ENCODE measurements at regions not wholly inside any gene's neighbourhood (a gene's known extent, or its start where the extent isn't known, plus 50 kb on each side); places are given as distances from the start of the nearest gene placed in this dataset.

GRCh38 chr6:56767892-56768531 lies 125.3 kb upstream of the DST start:
- TF ChIP-seq REST (IDR thresholded peaks at IDR 0.05; ENCODE audit: insufficient read depth in 1 of 2, low read depth in 2 of 2, low read length in 2 of 2): no peak
- TF ChIP-seq SIN3A (IDR thresholded peaks at IDR 0.05; ENCODE audit: borderline replicate concordance, insufficient read depth, low read length): no peak
- TF ChIP-seq FOXP2 (optimal IDR thresholded peaks at IDR 0.05; ENCODE audit: borderline replicate concordance, extremely low read depth, extremely low read length, insufficient read depth): no peak
- TF ChIP-seq POLR2AphosphoS5 (IDR thresholded peaks at IDR 0.05; ENCODE audit: low read depth, low read length): no peak
- TF ChIP-seq TAF1 (IDR thresholded peaks at IDR 0.05; ENCODE audit: borderline replicate concordance, insufficient read depth, low read length): no peak

- TF ChIP-seq REST (IDR thresholded peaks at IDR 0.05; ENCODE audit: insufficient read depth in 1 of 2, low read depth in 2 of 2, low read length in 2 of 2) (no peak), TAF1 (IDR thresholded peaks at IDR 0.05; ENCODE audit: borderline replicate concordance, insufficient read depth, low read length) (no peak)
Observed at GRCh38 chr6:56767435-56767834, 124.7 kb upstream of the DST start.

- no peak for TF ChIP-seq TAF1 (IDR thresholded peaks at IDR 0.05; ENCODE audit: borderline replicate concordance, insufficient read depth, low read length)
- TF ChIP-seq FOXP2 (optimal IDR thresholded peaks at IDR 0.05; ENCODE audit: borderline replicate concordance, extremely low read depth, extremely low read length, insufficient read depth): no peak
- no peak for TF ChIP-seq SIN3A (IDR thresholded peaks at IDR 0.05; ENCODE audit: borderline replicate concordance, insufficient read depth, low read length)
- TF ChIP-seq POLR2AphosphoS5 (IDR thresholded peaks at IDR 0.05; ENCODE audit: low read depth, low read length): no peak
- no peak for TF ChIP-seq REST (IDR thresholded peaks at IDR 0.05; ENCODE audit: insufficient read depth in 1 of 2, low read depth in 2 of 2, low read length in 2 of 2)
Observed at GRCh38 chr6:56766806-56767178, 124.1 kb upstream of the DST start.

GRCh38 chr6:56766139-56766805 lies 123.6 kb upstream of the DST start:
- TF ChIP-seq POLR2AphosphoS5 (IDR thresholded peaks at IDR 0.05; ENCODE audit: low read depth, low read length) (no peak), TAF1 (IDR thresholded peaks at IDR 0.05; ENCODE audit: borderline replicate concordance, insufficient read depth, low read length) (no peak), FOXP2 (optimal IDR thresholded peaks at IDR 0.05; ENCODE audit: borderline replicate concordance, extremely low read depth, extremely low read length, insufficient read depth) (no peak), SIN3A (IDR thresholded peaks at IDR 0.05; ENCODE audit: borderline replicate concordance, insufficient read depth, low read length) (no peak), REST (IDR thresholded peaks at IDR 0.05; ENCODE audit: insufficient read depth in 1 of 2, low read depth in 2 of 2, low read length in 2 of 2) (no peak)
